Activated naive CD4-positive, alpha-beta T cell treated with anti-CD3 and anti-CD28 coated beads, Interleukin-2, amount 50 U/mL, for 16 hours (primary cell): ENCODE measurements at regions not wholly inside any gene's neighbourhood (a gene's known extent, or its start where the extent isn't known, plus 50 kb on each side); places are given as distances from the start of the nearest gene placed in this dataset.

Experiments
- DNase-seq: peaks from one replicate; pipeline ENCODE4 v3.0.0-alpha.2; 2020

GRCh38 chr15:31557899-31558298 is 231.3 kb downstream of the KLF13 start:
- DNase-seq, result no peak

DNA sequence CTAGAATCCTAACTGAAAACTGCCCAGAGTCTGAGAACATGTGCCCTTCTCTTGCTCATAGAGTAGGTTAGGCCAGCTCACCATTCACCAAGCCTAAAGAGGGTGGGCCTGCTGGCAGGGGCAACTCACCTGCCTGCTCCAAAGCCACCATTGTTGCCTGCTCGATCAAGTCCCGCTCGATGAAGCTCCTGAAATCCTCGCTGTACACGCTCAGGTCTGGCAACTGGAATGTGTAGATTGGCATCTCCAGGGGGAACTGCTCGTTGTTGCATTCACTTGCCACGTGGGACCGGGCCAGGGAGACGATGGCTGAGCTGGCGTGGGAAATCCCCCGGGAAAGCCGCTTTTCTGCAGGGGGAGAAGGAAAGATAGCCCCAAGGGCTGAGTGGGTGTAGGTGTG is 232.2 kb downstream of the KLF13 start:
- DNase-seq, result no peak

DNA sequence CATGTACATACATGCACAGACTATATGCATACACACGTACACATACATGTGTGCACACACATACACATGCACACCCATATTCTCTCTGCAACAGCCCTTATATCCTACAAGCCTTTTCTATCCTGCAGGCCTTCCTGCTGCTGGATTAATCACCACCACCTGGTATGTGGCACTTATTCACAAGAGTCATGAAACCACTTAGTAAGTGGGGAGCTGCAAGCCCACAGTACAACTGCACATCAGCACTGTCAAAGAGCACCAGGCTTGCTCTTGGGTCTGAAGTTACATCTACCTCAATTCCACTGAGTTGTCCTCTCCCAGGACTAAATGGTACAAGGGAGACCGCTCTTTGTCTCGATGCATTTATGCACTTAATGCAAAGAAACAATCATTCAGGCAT is 233.2 kb downstream of the KLF13 start:
- DNase-seq, result no peak

- no peak for DNase-seq
Observed at GRCh38 chr15:31560643-31561042, 234.0 kb downstream of the KLF13 start.

- no peak for DNase-seq
Observed at GRCh38 chr15:31561156-31561555, 234.5 kb downstream of the KLF13 start.

DNA sequence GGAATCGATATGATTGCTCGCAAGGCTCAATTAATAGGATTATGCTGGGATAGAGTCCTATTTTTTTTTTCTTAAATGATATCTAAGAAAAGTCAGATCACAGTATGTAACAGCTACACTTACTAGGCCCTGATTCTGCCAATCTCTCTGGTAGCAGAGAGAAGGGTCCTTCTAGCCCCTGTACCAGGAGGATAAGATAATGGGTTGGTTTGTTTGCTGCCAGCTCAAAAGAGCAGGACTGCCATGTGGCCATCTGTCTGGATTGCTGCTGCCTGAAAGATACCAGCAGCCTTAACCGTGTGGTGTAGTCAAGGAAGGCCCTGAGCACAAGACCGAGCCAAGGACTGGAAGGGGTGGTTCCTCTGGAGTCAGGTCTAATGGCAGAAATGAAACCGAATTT is 236.4 kb downstream of the KLF13 start:
- DNase-seq, result no peak

- DNase-seq, result no peak
Observed at GRCh38 chr15:31563421-31563820, 236.8 kb downstream of the KLF13 start.

- DNase-seq, result no peak
Observed at GRCh38 chr15:31567861-31568260, 241.2 kb downstream of the KLF13 start.

DNA sequence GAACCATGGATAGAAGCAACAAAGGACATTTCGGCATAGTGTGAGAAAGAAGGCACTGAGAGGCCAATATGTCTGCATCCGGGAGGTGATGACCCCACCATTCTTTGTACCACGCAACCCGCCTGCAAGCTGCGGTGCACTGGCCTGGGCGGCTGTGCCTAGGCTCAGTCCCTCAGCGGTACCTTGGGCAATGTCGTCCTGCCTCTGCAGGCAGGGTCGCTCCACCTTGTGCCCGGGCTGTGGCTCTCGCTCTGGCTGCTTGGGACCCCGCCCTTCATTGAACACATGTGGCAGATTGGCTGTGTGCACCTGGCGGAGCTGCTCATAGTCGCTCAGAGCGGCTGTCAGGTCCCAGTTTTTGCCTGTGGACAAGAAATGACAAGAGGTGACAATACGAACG is 243.2 kb downstream of the KLF13 start:
- DNase-seq, result no peak

DNA sequence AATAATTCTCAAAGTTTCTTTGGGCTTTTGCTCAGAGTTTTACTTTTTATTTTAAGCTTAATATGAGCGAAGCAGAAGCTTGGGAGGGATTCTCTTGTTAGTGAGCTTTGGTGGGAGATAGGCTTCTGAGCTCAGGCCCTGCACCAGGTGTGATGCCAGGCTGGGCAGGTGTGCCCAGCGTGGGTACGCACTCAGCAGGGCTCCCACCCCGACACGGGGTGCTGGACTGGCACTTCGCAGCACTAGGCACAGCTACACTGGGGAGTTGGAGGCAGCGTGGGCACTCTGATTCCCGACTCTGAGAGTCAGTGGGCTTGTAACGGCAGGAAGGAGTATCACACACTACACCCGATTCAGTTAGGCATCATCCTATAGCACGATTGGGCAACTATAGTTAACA is 244.0 kb downstream of the KLF13 start:
- DNase-seq, result no peak

GRCh38 chr15:31571676-31572075 is 245.0 kb downstream of the KLF13 start:
- DNase-seq, result no peak

DNA sequence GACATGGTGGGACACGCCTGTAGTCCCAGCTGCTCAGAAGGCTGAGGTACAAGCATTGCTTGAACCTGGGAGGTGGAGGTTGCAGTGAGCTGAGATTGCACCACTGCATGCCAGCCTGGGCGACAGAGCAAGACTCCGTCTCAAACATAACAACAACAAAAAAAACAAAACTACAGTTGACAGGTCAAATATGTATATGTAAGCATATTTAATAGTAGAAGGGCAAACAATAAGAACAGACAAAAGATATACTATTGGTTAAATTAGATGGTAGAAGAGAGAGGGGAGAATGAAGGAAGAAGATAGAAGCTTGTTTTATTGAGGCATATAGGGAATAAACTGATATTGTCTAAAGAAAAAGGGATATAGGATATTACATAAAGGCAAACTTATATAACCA is 247.1 kb downstream of the KLF13 start:
- DNase-seq, result no peak

DNA sequence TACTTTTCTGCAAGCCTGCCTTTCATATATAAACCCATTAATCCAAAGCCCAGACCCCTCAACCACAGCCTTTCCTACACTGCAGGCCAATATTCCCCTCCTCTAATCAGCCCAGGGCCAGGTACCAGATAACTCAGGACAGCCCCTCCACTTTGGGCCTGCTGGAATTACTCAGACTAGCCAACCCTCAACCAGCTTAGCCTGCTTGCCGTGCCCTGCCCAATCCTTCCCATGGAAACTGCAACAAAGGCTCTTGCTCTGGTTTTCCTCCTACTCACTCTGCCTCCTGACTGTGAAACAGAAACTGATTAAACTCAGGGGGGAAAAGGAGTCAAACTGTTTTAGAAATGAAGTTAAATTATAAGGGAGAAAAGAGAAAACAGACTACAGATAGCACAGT is 248.1 kb downstream of the KLF13 start:
- DNase-seq, result no peak

- no peak for DNase-seq
Observed at GRCh38 chr15:31577108-31577507, 250.5 kb downstream of the KLF13 start.

- no peak for DNase-seq
Observed at GRCh38 chr15:31579282-31579681, 252.6 kb downstream of the KLF13 start.

GRCh38 chr15:31579976-31580375 is 253.3 kb downstream of the KLF13 start:
- no peak for DNase-seq

DNA sequence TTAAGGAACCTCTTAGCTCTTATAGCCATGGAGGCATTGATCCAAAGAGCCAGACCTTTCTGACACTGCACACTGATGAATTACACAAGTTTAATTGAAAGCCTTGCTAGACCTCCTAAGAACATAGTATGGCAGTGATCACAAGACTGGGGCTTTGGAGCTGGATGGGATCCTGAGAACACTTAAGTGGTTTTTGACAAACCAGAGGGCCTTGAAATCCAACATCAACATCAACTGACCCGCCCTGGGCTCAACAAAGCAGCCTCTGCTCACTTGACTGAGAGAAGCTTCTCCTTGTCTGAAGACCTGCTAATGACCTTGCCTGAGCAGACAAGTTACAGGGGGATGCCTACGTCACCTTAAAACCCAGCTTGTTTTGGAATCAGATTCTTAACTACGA is 257.6 kb downstream of the KLF13 start:
- no peak for DNase-seq

GRCh38 chr15:31585240-31585639 is 258.6 kb downstream of the KLF13 start:
- DNase-seq, result no peak

DNA sequence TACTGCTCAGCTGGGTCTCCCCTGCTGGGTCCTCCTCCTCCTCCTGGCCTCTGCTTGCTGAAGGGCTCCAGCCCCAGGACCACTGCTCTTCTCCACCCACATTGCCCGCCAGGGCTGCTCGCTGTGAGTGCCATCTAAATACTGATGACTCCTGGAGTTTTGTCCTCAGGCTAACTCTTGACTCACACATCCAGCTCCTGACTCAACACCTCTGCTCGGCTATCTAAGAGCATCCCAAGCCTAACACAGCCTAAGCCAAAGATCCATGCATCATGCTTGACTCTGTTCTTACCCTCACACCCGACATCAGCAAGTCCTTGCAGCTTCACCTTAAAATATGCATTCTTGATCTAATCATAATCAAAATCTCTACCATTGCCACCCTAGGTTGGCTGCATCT is 260.2 kb downstream of the KLF13 start:
- no peak for DNase-seq

GRCh38 chr15:31587583-31587982 is 260.9 kb downstream of the KLF13 start:
- DNase-seq, result no peak

DNA sequence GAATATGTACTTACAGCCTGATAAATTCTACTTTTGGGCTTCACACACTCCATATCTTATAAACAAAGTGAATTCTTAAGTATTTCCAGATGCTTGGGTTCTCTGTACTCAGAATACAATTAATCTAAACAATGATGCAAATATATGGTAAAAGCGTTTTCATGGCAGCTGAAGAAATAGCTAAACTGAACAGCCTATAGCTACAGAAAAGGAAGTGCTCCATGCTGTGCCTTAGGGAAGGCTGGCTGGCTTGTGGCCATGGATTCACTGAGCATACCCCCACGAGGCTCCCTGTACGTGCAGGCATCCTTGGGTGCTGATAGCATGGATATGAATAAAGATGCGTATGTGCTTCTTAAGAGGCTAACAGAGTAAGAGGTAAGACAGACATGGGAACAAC is 264.0 kb downstream of the KLF13 start:
- no peak for DNase-seq

DNA sequence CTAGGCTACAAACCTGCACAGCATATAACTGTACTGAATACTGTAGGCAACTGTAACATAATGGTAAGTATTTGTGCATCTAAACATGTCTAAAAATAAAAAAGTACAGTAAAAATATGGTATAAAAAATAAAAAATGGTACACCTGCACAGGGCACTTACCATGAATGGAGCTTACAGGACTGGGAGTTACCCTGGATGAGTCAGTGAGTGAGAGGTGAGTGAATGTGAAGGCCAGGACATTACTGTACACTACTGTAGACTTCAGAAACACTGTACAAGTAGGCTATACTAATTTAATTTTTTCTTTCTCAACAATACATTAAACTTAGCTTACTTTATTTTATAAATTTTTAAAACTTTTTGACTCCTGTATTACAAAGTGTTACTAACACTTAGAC is 265.3 kb downstream of the KLF13 start:
- DNase-seq, result no peak

GRCh38 chr15:31597466-31597865 is 270.8 kb downstream of the KLF13 start:
- DNase-seq, result no peak

DNA sequence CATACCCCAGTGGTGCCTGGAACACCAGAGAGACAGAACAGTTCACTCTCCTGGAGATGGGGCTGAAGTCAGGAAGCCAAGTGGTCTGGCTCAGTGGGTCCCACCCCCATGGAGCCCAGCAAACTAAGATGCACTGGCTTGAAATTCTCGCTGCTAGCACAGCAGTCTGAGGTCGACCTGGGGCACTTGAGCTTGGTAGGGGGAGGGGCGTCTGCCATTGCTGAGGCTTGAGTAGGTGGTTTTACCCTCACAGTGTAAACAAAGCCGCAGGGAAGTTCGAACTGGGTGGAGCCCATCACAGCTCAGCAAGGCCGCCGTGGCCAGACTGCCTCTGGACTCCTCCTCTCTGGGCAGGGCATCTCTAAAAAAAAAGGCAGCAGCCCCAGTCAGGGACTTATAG is 272.0 kb downstream of the KLF13 start:
- DNase-seq, result no peak

GRCh38 chr15:31605467-31605931 is 278.9 kb downstream of the KLF13 start:
- no peak for DNase-seq

GRCh38 chr15:31606194-31606669 is 279.6 kb downstream of the KLF13 start:
- DNase-seq, result no peak
